Endothelial cell of umbilical vein (primary cell): ENCODE measurements at regions not wholly inside any gene's neighbourhood (a gene's known extent, or its start where the extent isn't known, plus 50 kb on each side); places are given as distances from the start of the nearest gene placed in this dataset.

Experiments
- JUN ChIP-seq: IDR thresholded peaks from 2 replicates; pipeline ENCODE4 v1.6.1; 2011; ENCODE audit warnings: borderline replicate concordance, low read depth; ENCODE audit not compliant: insufficient read length, insufficient read depth
- POLR2A ChIP-seq: IDR thresholded peaks from 2 replicates; pipeline ENCODE4 v1.6.1; 2012; ENCODE audit warnings: low read depth, mild to moderate bottlenecking, control low read depth, low read length

GRCh38 chr4:186838295-186838694, 114.6 kb upstream of the FAT1 start:
- no peak for TF ChIP-seq JUN
- TF ChIP-seq POLR2A, result no peak
